CD4-positive, alpha-beta T cell treated with Interferon alpha-2 for 1 hour (primary cell): ENCODE measurements at regions not wholly inside any gene's neighbourhood (a gene's known extent, or its start where the extent isn't known, plus 50 kb on each side); places are given as distances from the start of the nearest gene placed in this dataset.
"Not testable (repeated sequence)": the region's sequence is repeated elsewhere in the genome, so short reads cannot be mapped to it uniquely, and the experiment has no call there.

Source experiments
- DNase-seq, 2 donors: peaks; one replicate each; pipeline ENCODE4 v3.0.0-alpha.2; 2020 to 2022

DNA sequence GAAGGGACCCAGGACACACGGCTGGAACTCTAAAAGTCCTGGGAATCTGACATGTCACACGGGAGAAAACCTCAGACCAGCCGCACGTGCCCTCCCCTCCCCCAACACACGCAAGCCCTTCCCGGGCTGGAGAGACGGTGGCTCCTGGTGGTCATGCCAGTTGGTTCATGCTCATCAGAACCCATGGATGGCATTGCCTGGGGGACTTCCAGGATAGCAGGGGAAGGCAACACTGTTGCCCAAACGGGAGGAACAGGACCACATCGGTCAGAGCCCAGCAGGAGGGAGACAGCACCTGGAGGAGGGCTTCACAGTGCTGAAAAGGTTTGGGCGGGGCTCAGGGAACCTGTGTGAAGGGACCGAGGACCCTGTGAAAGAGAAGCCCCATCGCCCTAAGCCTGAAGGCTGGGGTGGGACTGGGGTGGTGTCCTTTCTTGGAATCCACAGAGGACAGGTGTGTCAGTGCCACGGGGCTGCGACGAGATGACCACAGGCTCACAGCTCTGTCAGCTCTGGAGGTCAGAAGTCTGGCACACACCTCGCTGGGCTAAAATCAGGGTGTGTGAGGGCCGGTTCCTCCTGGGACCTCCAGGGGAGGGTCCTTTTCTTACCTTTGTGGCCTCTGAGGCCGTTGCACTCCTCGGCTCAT is 151.7 kb upstream of the ZNF469 start:
- not testable (repeated sequence) for DNase-seq

DNA sequence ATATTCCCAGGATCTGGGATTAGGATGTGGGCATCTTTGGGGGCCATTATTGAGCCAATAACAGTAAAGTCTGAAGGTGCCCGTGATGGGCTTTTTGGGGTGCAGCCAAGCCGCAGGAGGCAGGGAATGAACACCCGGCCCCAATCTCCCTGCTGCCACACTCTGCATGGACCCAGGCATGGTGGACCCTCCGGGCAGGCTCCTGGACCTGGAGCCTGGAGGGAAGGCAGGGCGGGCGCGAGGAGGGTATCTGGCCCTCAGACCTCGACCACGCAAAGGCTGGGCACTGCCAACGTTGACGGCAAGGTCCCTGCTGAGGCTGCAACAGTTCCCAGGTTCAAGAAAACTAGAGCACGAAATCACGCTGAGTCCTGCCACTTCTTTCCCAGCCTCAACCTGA is 150.9 kb upstream of the ZNF469 start:
- not testable (repeated sequence) for DNase-seq

DNA sequence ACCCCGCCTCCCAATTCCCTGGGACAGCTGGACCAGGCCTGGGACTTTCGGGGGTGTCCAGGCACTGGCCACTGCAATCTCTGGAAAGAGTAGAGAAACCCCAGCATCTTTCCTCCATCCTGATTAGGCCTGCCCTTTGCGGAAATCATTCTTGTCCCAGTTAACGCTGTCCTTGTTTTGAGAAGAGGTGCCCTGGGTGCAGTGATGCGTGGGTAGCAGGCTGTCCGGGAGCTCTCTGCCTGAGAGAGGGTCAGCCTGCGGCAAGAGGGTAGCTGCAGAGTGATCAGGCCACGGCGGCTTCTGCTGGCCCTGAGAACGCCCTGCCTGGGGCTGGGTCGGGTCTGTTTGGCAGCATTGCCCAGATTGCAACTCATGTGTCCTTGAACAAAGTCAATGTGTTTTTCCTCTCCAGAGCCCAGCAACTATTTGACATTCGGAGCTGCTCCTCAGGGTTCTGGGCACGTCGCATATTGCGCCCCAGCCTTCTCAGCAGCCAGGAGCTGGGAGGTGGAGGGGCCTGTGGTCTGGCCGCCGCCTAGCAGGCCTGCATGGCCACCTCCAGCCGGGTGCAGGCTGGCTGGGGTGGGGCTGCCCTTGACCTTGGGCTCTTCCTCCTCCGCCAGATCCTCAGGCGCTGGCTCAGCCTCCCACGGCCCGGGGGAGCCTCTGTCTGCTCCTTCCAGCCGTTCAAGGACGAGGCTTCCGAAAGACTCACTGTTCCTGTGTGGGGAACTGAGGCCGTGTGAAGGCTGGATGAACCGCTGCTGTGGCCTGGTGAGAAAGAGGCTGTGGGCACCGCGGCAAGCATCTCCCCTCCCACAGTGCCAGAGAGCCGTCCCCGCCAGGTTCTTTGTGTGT is 150.1 kb upstream of the ZNF469 start:
- DNase-seq = not testable (repeated sequence)

DNA sequence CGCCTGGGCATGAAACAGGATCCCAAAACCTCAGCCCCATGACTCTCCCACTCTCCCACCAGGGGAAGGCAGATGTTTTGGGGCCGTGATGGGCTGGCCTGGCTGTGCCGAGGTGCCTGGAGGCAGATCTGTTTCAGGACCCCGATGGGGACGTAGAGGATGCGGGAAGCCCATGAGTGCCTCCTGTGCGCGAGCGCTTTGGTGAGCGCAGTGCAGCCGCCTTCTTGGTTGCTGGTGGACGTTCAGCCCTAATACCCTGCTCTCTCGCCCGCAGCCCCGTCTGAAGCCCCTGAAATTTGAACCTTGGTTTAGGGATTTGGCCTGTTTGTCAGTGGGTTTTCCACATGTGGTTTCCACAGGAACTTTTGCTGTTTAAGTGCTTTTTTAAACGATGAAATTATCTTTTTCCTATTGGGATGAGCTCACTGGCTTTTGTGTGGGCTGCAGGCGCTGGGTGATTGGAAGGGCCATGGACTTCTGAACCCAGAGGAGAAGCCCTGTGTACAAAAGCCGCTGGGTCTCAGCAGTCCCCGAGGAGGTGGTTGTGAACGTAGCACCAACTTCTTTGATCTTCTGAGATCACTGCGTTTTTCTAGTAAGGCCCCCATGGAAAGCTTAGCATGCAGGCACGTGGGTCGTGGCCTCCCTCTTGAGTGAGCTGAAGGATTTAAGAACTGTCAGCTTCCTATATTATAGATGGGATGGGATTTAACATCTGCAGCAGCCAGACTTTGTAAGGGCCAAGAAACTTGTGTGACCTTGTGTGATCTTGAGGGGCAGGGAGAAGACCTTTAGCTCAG is 148.9 kb upstream of the ZNF469 start:
- not testable (repeated sequence) for DNase-seq

DNA sequence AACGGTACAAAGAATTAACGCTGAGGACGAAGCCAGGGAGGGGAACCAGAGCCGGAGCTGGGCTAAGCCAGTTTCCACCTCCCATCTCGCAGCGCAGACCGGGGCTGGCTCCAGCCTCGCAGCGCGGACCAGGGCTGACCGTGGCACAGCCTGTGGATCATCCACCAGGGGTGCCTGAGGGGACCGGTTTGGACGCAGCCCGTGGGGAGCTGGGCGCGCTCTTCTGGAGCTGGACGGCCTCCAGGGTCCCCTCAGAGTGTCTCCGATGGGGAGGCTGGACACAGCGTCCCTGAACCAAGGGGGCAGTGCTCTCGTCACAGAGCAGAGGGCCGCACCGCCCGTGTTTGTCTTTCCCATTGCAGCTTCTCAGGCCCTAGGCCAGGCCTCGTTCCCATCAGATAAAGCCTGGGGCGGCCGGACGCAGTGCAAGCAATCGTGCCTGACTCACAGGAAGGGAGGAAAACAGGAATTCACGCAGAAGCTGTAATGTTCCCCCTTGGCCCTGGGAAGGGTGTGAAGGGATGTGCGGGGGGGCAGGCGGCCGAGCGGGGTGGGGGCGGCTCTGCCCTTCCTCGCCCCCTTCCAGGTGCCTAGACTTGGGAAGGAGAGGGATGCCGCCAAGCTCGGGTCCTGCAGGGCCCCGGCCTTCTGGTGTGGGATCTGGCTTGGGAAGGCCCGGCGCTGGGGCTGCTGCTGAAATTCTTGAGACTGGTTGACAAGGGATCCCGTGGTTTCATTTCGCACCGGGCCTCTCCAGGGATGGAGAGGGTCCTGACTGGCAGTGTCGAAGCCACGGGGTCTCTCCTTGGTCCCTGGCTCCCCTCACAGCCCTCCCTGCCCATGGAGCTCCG is 148.1 kb upstream of the ZNF469 start:
- DNase-seq = not testable (repeated sequence)

DNA sequence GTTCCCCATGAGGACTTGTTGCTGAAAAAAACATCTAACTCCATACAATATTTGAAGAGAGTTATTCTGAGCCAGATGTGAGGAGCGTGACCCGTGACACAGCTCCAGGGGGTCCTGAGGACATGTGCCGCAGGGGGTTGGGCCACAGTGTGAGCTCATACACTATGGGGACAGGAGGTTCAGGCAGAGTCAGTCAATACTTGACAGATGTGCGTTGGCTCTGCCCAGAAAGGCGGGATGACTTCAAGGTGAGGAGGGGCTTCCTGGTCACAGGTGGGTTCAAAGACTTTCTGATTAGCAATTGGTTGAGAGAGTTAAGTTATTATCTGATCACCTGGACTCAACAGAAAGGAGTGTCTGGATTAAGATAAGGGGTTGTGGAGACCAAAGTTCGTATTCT is 147.1 kb upstream of the ZNF469 start:
- DNase-seq = not testable (repeated sequence)

DNA sequence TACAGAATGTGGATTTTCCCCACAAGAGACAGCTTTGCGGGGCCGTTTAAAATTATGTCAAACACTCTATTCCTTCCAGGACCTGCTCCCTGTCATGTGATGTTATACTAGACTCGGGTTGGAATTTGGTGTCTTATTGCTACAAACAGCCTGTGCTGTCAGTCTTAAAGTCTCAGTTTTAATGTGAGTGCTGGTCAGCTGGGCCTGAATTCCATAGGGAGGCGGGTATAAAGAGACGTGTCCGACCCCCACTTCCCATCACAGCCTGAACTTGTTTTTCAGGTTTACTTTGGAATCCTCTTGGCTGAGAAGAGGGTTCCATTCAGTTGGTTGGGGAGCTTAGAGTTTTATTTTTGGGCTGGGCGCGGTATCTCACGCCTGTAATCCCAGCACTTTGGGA is 146.5 kb upstream of the ZNF469 start:
- DNase-seq = not testable (repeated sequence)

DNA sequence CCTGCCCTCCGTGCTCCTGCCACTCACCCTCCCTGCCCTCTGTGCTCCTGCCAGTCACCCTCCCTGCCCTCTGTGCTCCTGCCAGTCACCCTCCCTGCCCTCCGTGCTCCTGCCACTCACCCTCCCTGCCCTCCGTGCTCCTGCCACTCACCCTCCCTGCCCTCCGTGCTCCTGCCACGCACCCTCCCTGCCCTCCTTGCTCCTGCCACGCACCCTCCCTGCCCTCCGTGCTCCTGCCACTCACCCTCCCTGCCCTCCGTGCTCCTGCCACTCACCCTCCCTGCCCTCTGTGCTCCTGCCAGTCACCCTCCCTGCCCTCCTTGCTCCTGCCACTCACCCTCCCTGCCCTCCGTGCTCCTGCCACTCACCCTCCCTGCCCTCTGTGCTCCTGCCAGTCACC is 145.4 kb upstream of the ZNF469 start:
- not testable (repeated sequence) for DNase-seq

DNA sequence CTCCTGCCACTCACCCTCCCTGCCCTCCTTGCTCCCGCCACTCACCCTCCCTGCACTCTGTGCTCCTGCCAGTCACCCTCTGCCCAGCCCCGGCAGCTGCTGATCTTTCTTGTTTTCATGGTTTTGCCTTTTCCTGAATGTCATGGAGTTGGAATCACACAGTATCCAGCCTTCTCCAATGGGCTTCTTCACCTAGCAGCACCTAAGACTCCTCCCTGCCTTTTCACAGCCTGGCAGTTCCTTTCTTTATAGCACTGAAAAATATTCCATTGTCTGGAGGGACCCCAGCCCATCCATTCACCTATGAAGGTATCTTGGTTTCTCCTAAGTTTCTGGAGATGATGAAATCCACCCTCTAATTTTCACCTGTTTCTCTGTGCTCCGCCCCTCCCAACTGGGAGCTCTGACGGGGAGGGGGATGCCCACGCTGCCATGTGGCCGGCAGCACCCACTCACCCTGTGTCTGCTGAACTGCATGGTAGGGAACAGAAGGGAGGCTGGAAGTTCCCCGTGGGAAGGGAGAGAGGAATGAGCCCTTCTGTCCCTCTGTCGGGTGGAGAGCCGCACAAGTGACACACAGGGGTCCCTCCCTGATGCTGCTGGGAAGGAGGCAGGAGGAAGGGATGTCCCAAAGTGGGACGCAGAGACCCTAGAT is 144.9 kb upstream of the ZNF469 start:
- not testable (repeated sequence) for DNase-seq

DNA sequence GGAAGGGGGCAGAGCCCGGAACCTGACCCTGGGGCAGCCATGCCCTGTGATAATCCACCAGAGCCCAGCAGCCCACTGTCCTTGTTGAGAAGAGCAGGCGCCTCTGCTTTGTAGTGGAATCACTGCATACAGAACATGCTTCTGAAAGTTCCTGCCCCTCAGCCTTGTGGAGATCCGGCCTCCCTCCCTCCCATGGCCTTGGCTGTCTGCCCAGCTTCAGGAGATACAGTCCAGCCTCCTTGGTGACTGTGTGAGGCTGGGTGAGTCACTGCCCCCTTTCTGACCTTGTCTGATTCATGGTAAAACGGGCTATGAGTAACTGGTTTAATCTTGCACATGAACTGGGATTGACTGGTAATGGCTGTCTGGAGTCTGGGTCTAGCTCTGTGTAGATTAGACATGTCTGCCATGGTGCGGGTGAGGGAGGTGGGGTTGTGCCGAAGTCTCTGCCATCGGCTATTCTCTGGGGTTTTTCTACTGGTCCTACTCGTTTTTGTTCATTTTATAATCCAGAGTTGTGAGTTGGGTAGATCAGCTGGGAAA is 144.0 kb upstream of the ZNF469 start:
- DNase-seq = peak in 1 of 2 donors; percentile 50

DNA sequence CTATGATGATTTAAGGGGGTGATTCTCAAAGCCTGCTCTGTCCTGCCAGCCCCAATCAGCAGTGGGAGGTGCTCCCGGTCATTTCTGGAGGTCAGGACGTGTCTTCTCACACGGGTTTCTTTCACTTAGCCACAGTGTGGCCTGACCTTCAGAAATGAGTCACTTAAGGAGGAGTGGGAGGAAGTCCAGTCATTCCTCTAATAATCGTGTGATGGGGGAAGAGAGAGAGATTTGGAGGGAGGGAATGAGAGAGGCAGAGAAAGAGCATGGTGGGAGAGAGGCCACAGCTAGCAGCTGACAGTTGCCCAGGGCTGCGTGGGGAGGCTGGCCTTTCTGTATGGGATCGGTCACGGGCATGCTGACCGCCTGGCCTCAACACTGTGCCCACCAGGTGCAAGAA is 142.6 kb upstream of the ZNF469 start:
- DNase-seq = not testable (repeated sequence)

DNA sequence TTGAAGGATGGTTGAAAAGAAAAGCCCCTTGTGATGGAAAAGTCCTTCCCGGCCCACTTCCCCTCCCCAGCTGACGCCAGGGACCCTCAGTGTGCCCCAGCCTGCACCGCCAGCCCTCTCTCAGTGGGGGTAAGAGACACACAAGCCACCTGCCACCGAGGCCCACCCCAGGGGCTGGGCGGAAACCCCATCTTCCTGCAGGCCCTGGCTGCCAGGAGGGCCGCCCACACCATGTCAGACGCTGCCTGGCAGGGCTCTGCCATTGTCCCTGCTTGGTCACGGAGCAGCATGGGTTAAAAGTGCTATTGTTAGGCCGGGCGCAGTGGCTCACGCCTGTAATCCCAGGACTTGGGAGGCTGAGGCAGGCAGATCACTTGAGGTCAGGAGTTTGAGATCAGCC is 142.0 kb upstream of the ZNF469 start:
- not testable (repeated sequence) for DNase-seq

DNA sequence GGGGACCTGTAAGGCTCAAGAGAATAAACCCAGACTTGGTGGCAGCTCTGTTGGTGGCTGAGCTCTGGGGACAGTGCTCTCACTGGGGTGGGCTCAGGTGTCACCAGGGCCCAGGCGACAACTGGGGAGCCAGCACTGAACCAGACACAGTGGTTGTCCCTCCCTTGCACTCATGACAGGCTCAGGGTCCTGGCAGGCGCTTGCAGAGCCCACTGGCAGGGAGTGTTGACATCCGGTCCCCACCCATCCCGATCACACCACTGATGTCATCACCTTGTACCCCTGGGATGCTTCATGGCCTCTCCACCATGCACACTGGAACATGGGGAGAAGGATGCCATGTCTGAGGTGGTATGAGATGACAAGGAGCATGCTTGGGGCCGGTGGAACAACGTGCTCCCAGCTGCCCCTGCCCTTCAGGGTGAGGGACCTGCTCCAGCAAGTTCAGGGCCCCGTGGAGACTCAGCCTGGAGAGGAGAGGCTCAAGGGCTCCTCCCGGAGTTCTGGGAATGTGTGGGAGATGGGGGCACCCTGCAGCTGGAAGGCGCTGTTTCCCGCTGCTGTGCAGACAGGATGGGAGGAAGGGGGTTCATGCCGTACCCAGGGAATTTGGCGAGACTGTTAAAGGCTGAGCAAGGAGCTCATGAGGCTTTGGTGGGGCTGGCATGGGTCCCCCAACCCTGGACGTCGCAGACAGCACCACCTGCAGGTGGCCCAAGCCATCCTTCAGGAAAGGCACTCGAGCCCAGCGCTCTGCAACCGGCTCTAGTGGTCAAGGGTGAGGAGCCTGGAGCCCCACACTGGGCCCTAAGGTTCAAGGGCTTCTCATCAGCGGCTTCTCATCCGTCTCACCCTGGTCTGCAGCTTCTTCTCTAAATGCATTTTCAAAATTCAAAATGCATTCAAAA is 141.1 kb upstream of the ZNF469 start:
- not testable (repeated sequence) for DNase-seq

DNA sequence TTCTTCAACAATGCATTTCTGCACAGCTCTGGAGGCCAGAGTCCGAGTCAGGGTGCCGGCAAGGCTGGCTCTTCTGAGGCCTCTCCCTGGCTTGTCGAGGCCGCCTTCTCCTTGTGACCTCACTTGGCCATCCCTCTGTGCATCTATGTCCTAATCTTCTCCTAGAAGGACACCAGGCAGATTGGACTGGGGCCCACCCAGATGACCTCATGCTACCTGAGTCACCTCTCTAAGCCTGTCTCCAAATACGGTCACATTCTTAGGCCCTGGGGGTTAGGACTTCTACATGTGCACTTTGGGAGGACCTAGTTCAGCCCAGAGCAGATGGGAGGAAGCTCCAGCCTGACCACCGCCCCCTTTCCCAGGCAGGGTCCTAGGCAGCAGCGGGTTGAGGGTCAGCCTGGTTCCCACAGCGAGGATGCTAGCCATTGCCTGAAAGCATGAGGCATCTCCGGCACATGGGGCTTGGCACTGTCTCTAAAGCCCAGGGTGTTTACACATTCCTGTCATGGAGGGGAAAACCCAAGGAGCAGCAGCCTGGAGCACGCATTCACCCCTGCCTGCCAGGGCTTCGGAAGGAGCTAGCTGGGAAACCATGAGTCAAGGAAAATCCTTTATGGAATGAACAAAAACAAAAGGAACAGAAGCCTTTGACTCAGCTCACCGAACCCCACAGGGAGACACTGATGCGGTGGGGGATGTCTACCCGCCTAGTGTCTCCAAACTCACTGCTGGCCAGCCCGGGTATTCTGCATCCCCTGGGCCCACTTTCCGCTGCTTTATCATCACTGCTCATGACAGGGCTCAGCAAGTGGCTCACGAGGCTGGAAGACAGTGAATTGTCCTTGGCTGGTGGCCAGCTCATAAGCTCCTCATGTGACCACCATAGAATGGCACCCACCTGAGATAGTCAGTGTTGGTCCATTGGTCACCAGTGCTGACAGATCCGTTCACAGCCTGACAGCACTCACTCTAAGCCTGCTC is 140.2 kb upstream of the ZNF469 start:
- DNase-seq = not testable (repeated sequence)

DNA sequence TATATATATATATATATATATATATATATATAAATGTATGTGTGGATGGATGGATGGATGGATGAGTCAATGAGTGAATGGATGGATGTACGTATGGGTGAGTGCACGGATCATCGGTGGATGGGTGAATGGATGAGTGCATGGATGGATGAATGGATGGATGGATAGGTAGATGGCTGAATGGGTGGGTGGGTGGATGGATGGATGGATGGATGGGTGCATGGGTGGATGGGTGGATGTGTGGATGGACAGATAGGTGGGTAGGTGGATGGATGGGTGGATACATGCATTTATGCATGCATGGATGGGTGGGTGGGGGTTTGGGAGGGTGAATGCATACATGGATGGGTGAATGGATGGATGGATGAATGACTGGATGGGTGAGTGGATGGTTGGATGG is 138.8 kb upstream of the ZNF469 start:
- DNase-seq = not testable (repeated sequence)

DNA sequence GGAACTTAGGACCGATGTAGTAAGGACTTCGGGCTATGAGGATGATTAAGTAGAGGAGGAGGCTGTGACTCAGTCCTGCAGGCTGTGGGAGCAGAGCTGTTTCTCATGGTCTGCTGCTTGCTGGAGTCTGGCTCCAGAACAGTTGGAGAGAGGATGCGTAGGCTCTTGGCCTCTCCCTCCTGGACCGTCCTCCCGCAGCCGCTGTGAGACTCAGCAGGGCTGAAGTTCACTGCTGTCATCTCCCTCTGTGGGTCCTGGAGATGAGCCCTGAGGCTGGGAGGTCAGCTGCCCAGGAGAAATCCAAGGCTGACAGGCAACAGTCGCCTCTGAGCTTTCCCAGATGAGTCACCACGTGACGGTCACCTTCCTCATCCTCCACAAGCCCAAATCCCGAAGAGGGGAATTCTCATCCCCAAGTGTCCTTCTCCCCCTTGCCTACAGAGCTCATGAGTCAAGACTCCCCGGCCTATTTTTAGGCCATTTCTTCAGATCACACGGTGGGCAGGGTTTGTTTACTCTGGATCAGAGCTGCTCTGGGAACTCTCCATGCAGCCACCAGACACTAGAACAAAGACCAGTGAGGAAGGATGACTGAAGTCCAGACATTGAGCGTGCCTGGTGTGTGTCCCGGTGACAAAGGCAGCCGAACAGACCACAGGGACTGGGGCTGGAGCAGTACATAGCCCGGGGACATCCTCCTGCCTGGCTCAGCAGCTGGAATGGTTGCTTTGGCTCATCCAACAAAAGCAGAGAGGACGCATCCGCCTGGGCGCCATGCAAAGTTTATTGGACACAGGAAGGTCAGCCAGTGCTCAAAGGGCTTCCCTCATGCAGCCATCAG is 137.3 kb upstream of the ZNF469 start:
- DNase-seq = not testable (repeated sequence)

DNA sequence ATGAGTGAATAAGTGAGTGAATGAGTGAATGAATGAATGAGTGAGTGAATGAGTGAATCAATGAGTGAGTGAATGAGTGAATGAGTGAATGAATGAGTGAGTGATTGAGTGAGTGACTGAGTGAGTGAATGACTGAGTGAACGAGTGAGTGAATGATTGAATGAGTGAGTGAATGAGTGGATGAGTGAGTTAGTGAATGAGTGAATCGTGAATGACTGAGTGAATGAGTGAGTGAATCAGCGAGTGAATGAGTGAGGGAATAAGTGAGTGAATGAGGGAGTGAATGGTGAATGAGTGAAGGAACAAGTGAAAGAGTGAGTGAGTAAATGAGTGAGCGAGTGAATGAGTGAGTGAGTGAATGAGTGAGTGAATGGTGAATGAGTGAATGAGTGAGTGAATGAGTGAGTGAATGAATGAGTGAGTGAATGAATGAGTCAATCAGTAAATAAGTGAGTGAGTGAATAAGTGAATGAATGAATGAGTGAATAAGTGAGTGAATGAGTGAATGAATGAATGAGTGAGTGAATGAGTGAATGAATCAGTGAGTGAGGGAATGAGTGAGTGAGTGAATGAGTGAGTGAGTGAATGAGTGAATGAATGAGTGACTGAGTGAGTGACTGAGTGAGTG is 135.7 kb upstream of the ZNF469 start:
- not testable (repeated sequence) for DNase-seq

DNA sequence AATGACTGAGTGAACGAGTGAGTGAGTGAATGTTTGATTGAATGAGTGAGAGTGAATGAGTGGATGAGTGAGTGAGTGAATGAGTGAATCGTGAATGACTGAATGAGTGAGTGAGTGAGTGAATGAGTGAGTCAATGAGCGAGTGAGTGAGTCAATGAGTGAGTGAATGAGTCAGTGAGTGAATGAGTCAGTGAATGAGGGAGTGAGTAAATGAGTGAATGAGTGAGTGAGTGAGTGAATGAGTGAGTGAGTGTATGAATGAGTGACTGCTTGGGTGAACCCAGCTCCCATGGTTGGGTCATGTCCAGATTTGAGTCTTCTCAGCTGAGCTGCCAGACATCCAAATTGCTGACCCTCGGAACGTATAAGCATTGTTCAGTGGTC is 135.2 kb upstream of the ZNF469 start:
- not testable (repeated sequence) for DNase-seq
